B cell (primary cell): ENCODE measurements at regions not wholly inside any gene's neighbourhood (a gene's known extent, or its start where the extent isn't known, plus 50 kb on each side); places are given as distances from the start of the nearest gene placed in this dataset.

Experiments
- CTCF ChIP-seq: fragments of 200-600 bp; IDR thresholded peaks from one replicate; pipeline ENCODE4 v1.8.0; 2022; ENCODE audit warnings: antibody characterized with exemption, mild to moderate bottlenecking
- EZH2 ChIP-seq: IDR thresholded peaks from 2 replicates; pipeline ENCODE4 v1.6.1; 2012; ENCODE audit warnings: borderline replicate concordance, low read depth, mild to moderate bottlenecking, moderate library complexity, low read length; ENCODE audit not compliant: insufficient read depth, poor library complexity, severe bottlenecking

DNA sequence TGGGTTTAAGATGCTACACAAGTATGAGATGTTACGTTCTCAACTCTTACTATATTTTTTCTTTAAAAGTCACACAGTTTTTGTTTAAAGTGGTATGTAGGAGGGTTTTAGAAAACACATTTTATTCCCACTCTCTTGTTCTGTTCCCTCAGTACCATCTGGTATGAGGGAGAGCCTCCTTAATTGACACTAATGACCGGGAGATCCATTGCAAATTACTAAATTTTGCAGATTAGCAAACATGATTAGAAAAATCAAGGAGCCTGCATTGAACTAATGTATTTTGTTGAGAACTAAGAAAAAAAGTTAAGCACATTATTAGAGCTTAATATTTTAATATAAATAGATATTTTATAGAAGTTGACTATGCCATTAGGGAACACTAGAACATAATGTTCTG, 87.3 kb upstream of the UNC5C start:
- no peak for TF ChIP-seq CTCF
- TF ChIP-seq EZH2, result no peak
